Body of pancreas (tissue), 4 donors: ENCODE measurements at regions not wholly inside any gene's neighbourhood (a gene's known extent, or its start where the extent isn't known, plus 50 kb on each side); places are given as distances from the start of the nearest gene placed in this dataset.

Source experiments
- ATAC-seq: fragments of 150-250 bp; one replicate; pipeline ENCODE4 v1.9.1; 2016
- DNase-seq, 4 donors: peaks; one replicate each; pipeline ENCODE4 v3.0.0-alpha.2; 2019
- H3K27ac ChIP-seq, 4 donors: fragments of 200-600 bp; sonication (generic); 1 replicate in 3 of 4; 2 replicates in 1 of 4; pipeline versions ENCODE4 v1.5.1 to v1.6.1; 2016 to 2019; ENCODE audit warnings: mild to moderate bottlenecking in 1 of 4, mixed read lengths in 1 of 4, moderate library complexity in 1 of 4
- H3K27me3 ChIP-seq, 2 donors: fragments of 200-600 bp; sonication (generic); one replicate each; pipeline ENCODE4 v1.6.0; 2016; ENCODE audit warnings: mild to moderate bottlenecking in 1 of 2
- H3K36me3 ChIP-seq, 2 donors: fragments of 200-600 bp; sonication (generic); replicated peaks in 1 of 2; 2 replicates each; pipeline ENCODE4 v1.5.1; 2016; ENCODE audit warnings: low read depth in 2 of 2; ENCODE audit not compliant: insufficient read depth in 1 of 2
- H3K4me1 ChIP-seq: fragments of 200-600 bp; sonication (generic); one replicate; pipeline ENCODE4 v1.6.0; 2016
- H3K4me3 ChIP-seq, 2 donors: fragments of 200-600 bp; sonication (generic); 1 replicate in 1 of 2; 2 replicates in 1 of 2; pipeline ENCODE4 v1.5.1; 2016 to 2019
- H3K9me3 ChIP-seq, 3 donors: fragments of 200-600 bp; sonication (generic); 1 replicate in 2 of 3; 2 replicates in 1 of 3; pipeline ENCODE4 v1.5.1; 2016
- CTCF ChIP-seq, 7 experiments: fragments of 450-650 bp in 4 of 7; fragments of 200-600 bp in 3 of 7; sonication (generic) in 3 of 7; IDR thresholded peaks; one replicate each; pipeline ENCODE4 v1.5.1; 2016 to 2019; ENCODE audit warnings: antibody characterized with exemption in 7 of 7
- POLR2A ChIP-seq, 3 donors: fragments of 450-650 bp; IDR thresholded peaks; one replicate each; pipeline ENCODE4 v1.6.1; 2016; ENCODE audit warnings: antibody characterized with exemption in 3 of 3, mild to moderate bottlenecking in 2 of 3
- WGBS, 2 donors: methylation state at CpG; one replicate each; pipeline ENCODE4 v1.1.5; 2017; 5-methylcytosine and 5-hydroxymethylcytosine counted together
- intact Hi-C: fragments of 100-400 bp; cut with DNase I; formaldehyde crosslinking; loops from one replicate; pipeline ENCODE4 v1.15.1; 2023

- Histone ChIP-seq H3K27me3 (no peaks in the 10 kb centered on the region), H3K36me3 (no peaks in the 10 kb centered on the region), H3K4me3 (no peak overlapping the region), H3K27ac (no peak overlapping the region), H3K4me1 (no peaks in the 10 kb centered on the region), H3K9me3 (no peaks in the 10 kb centered on the region)
- DNase-seq (no peak), ATAC-seq (no peak)
- intact Hi-C loops, result no loop called here
- TF ChIP-seq CTCF (IDR thresholded peaks at IDR 0.05) (no peak), POLR2A (IDR thresholded peaks at IDR 0.05) (no peak)
- 36 to 48% methylated on average over 1 of the region's 1 CpG for WGBS, 2 donors
Measured at GRCh38 chr3:178193846-178194245, 342.4 kb upstream of the KCNMB2 start.

GRCh38 chr3:178194539-178194938, 341.7 kb upstream of the KCNMB2 start:
- no peaks in the 10 kb centered on the region for H3K27me3 ChIP-seq
- no peak for TF ChIP-seq POLR2A (IDR thresholded peaks at IDR 0.05)
- no peak for TF ChIP-seq CTCF (IDR thresholded peaks at IDR 0.05)
- H3K9me3 ChIP-seq, result no peaks in the 10 kb centered on the region
- H3K4me1 ChIP-seq, result no peaks in the 10 kb centered on the region
- 54 to 56% methylated on average over 4 of the region's 4 CpGs for WGBS, 2 donors
- DNase-seq, result no peak
- ATAC-seq, result no peak
- H3K36me3 ChIP-seq, result no peaks in the 10 kb centered on the region
- intact Hi-C loops, result no loop called here
- H3K27ac ChIP-seq, result no peak overlapping the region
- no peak overlapping the region for H3K4me3 ChIP-seq

DNA sequence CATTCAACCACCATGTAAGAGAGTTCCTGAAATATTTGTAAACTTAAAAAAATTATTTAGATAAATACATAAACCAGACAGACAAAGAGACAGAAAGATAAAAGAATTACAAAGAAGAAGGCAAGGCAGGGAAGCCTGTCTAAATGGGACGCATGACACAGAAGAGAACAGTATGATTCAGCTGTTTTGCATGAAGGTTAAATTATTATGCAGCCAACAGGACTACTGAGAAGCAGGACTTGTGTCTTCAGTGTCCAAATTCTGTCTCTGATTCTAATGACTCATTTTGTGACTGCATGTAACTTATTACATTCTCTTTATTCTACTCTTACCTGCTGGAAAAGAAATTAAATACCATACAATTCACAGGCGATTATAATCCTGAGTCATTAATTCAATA, 340.4 kb upstream of the KCNMB2 start:
- ATAC-seq (no peak), DNase-seq (no peak)
- WGBS, 2 donors, result 66 to 77% methylated on average over 2 of the region's 2 CpGs
- H3K4me3 ChIP-seq, result no peak overlapping the region
- H3K36me3 ChIP-seq, result no peaks in the 10 kb centered on the region
- no peaks in the 10 kb centered on the region for H3K9me3 ChIP-seq
- no peaks in the 10 kb centered on the region for H3K4me1 ChIP-seq
- intact Hi-C loops, result no loop called here
- no peak for TF ChIP-seq CTCF (IDR thresholded peaks at IDR 0.05)
- TF ChIP-seq POLR2A (IDR thresholded peaks at IDR 0.05), result no peak
- H3K27ac ChIP-seq, result no peak overlapping the region
- H3K27me3 ChIP-seq, result no peaks in the 10 kb centered on the region

GRCh38 chr3:178198329-178198728, 337.9 kb upstream of the KCNMB2 start:
- Histone ChIP-seq H3K4me1 (no peaks in the 10 kb centered on the region), H3K9me3 (no peaks in the 10 kb centered on the region), H3K4me3 (no peak overlapping the region), H3K27ac (no peak overlapping the region), H3K36me3 (no peaks in the 10 kb centered on the region), H3K27me3 (no peaks in the 10 kb centered on the region)
- 69 to 71% methylated on average over 1 of the region's 1 CpG for WGBS, 2 donors
- DNase-seq (no peak), ATAC-seq (no peak)
- intact Hi-C loops, result no loop called here
- TF ChIP-seq CTCF (IDR thresholded peaks at IDR 0.05) (no peak), POLR2A (IDR thresholded peaks at IDR 0.05) (no peak)

DNA sequence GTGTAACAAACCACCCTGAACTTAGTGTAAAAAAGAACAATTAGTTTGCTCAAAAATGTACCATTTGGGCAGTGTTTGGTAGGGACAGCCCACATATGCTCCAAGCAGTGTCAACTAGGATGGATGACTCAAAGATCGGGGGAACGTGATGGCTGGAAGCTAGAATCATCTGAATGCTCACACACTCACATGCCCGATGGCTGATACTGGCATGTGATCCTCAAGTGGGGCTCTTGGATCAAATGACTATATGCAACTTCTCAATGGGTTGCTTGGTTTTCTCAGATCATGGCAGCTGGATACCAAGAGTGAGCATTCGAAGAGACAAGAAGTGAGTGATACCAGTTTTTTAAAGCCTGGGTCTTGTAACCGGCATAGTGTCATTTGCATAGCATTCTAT, 335.9 kb upstream of the KCNMB2 start:
- intact Hi-C loops, result no loop called here
- TF ChIP-seq POLR2A (IDR thresholded peaks at IDR 0.05) (no peak), CTCF (IDR thresholded peaks at IDR 0.05) (no peak)
- H3K9me3 ChIP-seq, result no peaks in the 10 kb centered on the region
- no peaks in the 10 kb centered on the region for H3K36me3 ChIP-seq
- no peaks in the 10 kb centered on the region for H3K27me3 ChIP-seq
- H3K4me3 ChIP-seq, result no peak overlapping the region
- 85 to 86% methylated on average over 5 of the region's 5 CpGs for WGBS, 2 donors
- H3K4me1 ChIP-seq, result no peaks in the 10 kb centered on the region
- no peak for ATAC-seq
- no peak overlapping the region for H3K27ac ChIP-seq
- DNase-seq, result no peak
